GM12878 (cell line): ENCODE measurements at regions not wholly inside any gene's neighbourhood (a gene's known extent, or its start where the extent isn't known, plus 50 kb on each side); places are given as distances from the start of the nearest gene placed in this dataset.

ENCODE experiments used
- ATAC-seq: fragments of 200-7000 bp; cut with Tn5 transposase; 3 replicates; pipeline ENCODE4 v1.9.1; 2020; ENCODE audit warnings: mild to moderate bottlenecking, moderate library complexity
- BruUV-seq: library from RNA; stranded (reverse); fragments of 400-500 nt; replicated peaks from 2 replicates; lab custom pipeline; 2021; lab: Mats Ljungman, UMichigan
- CTCF ChIA-PET: fragments of 300-600 bp; sonication (Branson Sonifier 250); formaldehyde crosslinking; extraction: SDS; loops from one replicate; lab custom pipeline; 2021; ENCODE audit warnings: inconsistent platforms; lab: Yijun Ruan, JAX
- POLR2A ChIA-PET: fragments of 350-600 bp; formaldehyde crosslinking; extraction: SDS; loops from one replicate; lab custom pipeline; 2021; ENCODE audit warnings: inconsistent platforms; lab: Charles Lee
- RAD21 ChIA-PET: fragments of 300-600 bp; sonication (Branson Sonifier 250); formaldehyde crosslinking; loops from one replicate; lab custom pipeline; 2023; ENCODE audit warnings: antibody characterized with exemption; ENCODE audit not compliant: unreplicated experiment; lab: Charles Lee
- SMC1A ChIA-PET: fragments of 300-600 bp; sonication (Branson Sonifier 250); formaldehyde crosslinking; loops from one replicate; lab custom pipeline; 2023; ENCODE audit not compliant: unreplicated experiment, uncharacterized antibody; lab: Charles Lee
- DNase-seq: peaks from one replicate; pipeline ENCODE4 v3.0.0-alpha.2; 2011; ENCODE audit warnings: low read depth, low spot score
- FAIRE-seq: peaks from 3 replicates; lab custom pipeline; 2011; peaks lifted over from hg19 to GRCh38; lab: Jason Lieb, UNC
- H2AFZ ChIP-seq: 2 replicates; pipeline ENCODE4 v1.6.0; 2011; ENCODE audit warnings: low read depth, low read length, control low read depth; ENCODE audit not compliant: control insufficient read depth
- H3K27ac ChIP-seq: 2 replicates; pipeline ENCODE4 v1.5.1; 2011; ENCODE audit warnings: control low read depth; ENCODE audit not compliant: control insufficient read depth, insufficient read depth
- H3K27me3 ChIP-seq, 2 experiments: replicated peaks in 1 of 2; 2 replicates each; pipeline versions ENCODE4 v1.6.0 to v1.6.1; 2011; ENCODE audit warnings: low read length in 1 of 2; ENCODE audit not compliant: control insufficient read depth in 2 of 2, insufficient read depth in 2 of 2
- H3K36me3 ChIP-seq, 2 experiments: 2 replicates each; pipeline ENCODE4 v1.5.1; 2011; ENCODE audit warnings: low read length in 1 of 2; ENCODE audit not compliant: control insufficient read depth in 2 of 2, insufficient read depth in 2 of 2
- H3K4me1 ChIP-seq: 2 replicates; pipeline ENCODE4 v1.6.1; 2011; ENCODE audit warnings: mild to moderate bottlenecking, low read length, moderate library complexity, mixed read lengths; ENCODE audit not compliant: control insufficient read depth, insufficient read depth
- H3K4me2 ChIP-seq: 2 replicates; pipeline ENCODE4 v1.6.0; 2011; ENCODE audit warnings: control low read depth; ENCODE audit not compliant: control insufficient read depth, insufficient read depth
- H3K4me3 ChIP-seq: fragments of 200-600 bp; sonication (generic); 2 replicates; pipeline ENCODE4 v1.5.1; 2016
- H3K79me2 ChIP-seq: 2 replicates; pipeline ENCODE4 v1.6.0; 2011; ENCODE audit warnings: low read length; ENCODE audit not compliant: control insufficient read depth, insufficient read depth
- H3K9ac ChIP-seq: 2 replicates; pipeline ENCODE4 v1.8.0; 2011; ENCODE audit warnings: low read length, control low read depth, mixed read lengths; ENCODE audit not compliant: control insufficient read depth, insufficient read depth
- H3K9me3 ChIP-seq: replicated peaks from 3 replicates; pipeline ENCODE4 v1.5.1; 2011; ENCODE audit warnings: mild to moderate bottlenecking, low read length; ENCODE audit not compliant: control insufficient read depth, insufficient read depth
- H4K20me1 ChIP-seq: 2 replicates; pipeline ENCODE4 v1.6.0; 2011; ENCODE audit not compliant: control insufficient read depth, insufficient read depth
- CEBPB ChIP-seq, 2 experiments: fragments of 150-350 bp in 1 of 2; IDR thresholded peaks; 2 replicates each; pipeline ENCODE4 v1.6.1; 2012 to 2014; ENCODE audit warnings: low read depth in 2 of 2, low read length in 2 of 2, borderline replicate concordance in 1 of 2, inconsistent platforms in 1 of 2
- CHD1 ChIP-seq: IDR thresholded peaks from 2 replicates; pipeline ENCODE4 v1.6.1; 2012; ENCODE audit warnings: low read depth, low read length, improper control_type of control experiment
- DPF2 ChIP-seq: fragments of 450-650 bp; IDR thresholded peaks from 2 replicates; pipeline ENCODE4 v1.6.1; 2017; ENCODE audit warnings: mild to moderate bottlenecking
- FOXK2 ChIP-seq: fragments of 450-650 bp; IDR thresholded peaks from 2 replicates; pipeline ENCODE4 v1.6.1; 2017; ENCODE audit warnings: mild to moderate bottlenecking, moderate library complexity
- HDAC2 ChIP-seq: fragments of 200-600 bp; sonication (generic); IDR thresholded peaks from 2 replicates; pipeline ENCODE4 v1.6.1; 2017
- KLF5 ChIP-seq: fragments of 450-650 bp; IDR thresholded peaks from 2 replicates; pipeline ENCODE4 v1.6.1; 2014; ENCODE audit warnings: mild to moderate bottlenecking; ENCODE audit not compliant: partially characterized antibody
- MTA3 ChIP-seq: IDR thresholded peaks from 2 replicates; pipeline ENCODE4 v1.6.1; 2012; ENCODE audit warnings: low read length, inconsistent platforms, borderline replicate concordance
- MXI1 ChIP-seq: fragments of 150-350 bp; IDR thresholded peaks from 2 replicates; pipeline ENCODE4 v1.6.1; 2011; ENCODE audit warnings: low read depth, mild to moderate bottlenecking, inconsistent platforms, low read length, improper control_type of control experiment
- PAX8 ChIP-seq: fragments of 450-650 bp; IDR thresholded peaks from 2 replicates; pipeline ENCODE4 v1.6.1; 2017; ENCODE audit warnings: mild to moderate bottlenecking, moderate library complexity
- SIX5 ChIP-seq: IDR thresholded peaks from 2 replicates; pipeline ENCODE4 v1.6.1; 2011; ENCODE audit warnings: mild to moderate bottlenecking, low read depth, low read length, moderate library complexity; ENCODE audit not compliant: severe bottlenecking
- STAT1 ChIP-seq: fragments of 450-650 bp; conservative IDR thresholded peaks from 2 replicates; pipeline ENCODE4 v1.6.1; 2014; ENCODE audit warnings: antibody characterized with exemption, mild to moderate bottlenecking
- TARDBP ChIP-seq: IDR thresholded peaks from 2 replicates; pipeline ENCODE4 v1.6.1; 2016; ENCODE audit warnings: borderline replicate concordance
- TBL1XR1 ChIP-seq: IDR thresholded peaks from 2 replicates; pipeline ENCODE4 v1.6.1; 2012; ENCODE audit warnings: low read depth, low read length, improper control_type of control experiment
- WGBS: methylation state at CpG from one replicate; pipeline ENCODE4 v1.1.6; 2016; ENCODE audit warnings: low lambda C conversion rate; ENCODE audit not compliant: insufficient replicate concordance, insufficient coverage; ENCODE audit errors: missing lambda C conversion rate; 5-methylcytosine and 5-hydroxymethylcytosine counted together
- in situ Hi-C: fragments of 300-500 bp; cut with MboI; formaldehyde crosslinking; loops from 9 replicates; pipeline ENCODE4 v1.14.3; 2018; ENCODE audit warnings: mixed read lengths
- intact Hi-C: fragments of 100-400 bp; cut with micrococcal nuclease; formaldehyde crosslinking; loops from one replicate; pipeline ENCODE4 v1.14.2; 2022; ENCODE audit not compliant: unreplicated experiment
- TF ChIP-seq, protein P1 (sequence below): IDR thresholded peaks from 2 replicates; pipeline ENCODE4 v1.6.1; 2011; ENCODE audit warnings: low read depth, mild to moderate bottlenecking, low read length, moderate library complexity, borderline replicate concordance; ENCODE audit errors: extremely low read depth
- TF ChIP-seq, protein P2 (sequence below): fragments of 450-650 bp; IDR thresholded peaks from 2 replicates; pipeline ENCODE4 v1.6.1; 2018; ENCODE audit warnings: borderline replicate concordance, mild to moderate bottlenecking; ENCODE audit not compliant: partially characterized antibody
- TF ChIP-seq, protein P3 (sequence below): IDR thresholded peaks from 2 replicates; pipeline ENCODE4 v1.6.1; 2011; ENCODE audit warnings: borderline replicate concordance, low read depth, mild to moderate bottlenecking, moderate library complexity, low read length; ENCODE audit not compliant: insufficient read depth, poor library complexity, severe bottlenecking
- TF ChIP-seq, protein P4 (sequence below): fragments of 450-650 bp; IDR thresholded peaks from 2 replicates; pipeline ENCODE4 v1.6.1; 2017; ENCODE audit warnings: borderline replicate concordance
- TF ChIP-seq, protein P5 (sequence below): fragments of 450-650 bp; IDR thresholded peaks from 2 replicates; pipeline ENCODE4 v1.6.1; 2017; ENCODE audit warnings: low read depth, mild to moderate bottlenecking, moderate library complexity

DNA sequence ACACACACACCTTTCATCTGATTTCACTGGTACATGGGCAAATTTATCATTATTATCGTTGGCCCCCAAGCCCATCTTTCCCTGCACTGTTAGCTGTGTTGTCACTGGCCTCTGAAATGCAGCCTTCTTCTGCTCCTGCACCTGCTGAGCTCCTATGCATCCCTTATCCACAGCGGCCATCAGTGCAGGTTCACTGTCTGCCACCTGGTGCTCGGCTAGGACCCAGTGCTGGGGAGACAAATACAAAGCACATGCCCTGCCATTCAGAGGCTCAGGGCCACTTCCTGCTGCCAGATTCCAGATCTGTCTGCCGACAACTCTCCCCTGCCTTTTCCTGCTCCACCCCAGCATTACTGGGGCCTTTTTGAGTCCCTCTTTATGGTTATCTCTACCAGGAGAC lies 1205.4 kb downstream of the TBC1D22A start:
- Histone ChIP-seq H2AFZ (no peak overlapping the region), H3K9me3 (no peaks in the 10 kb centered on the region), H4K20me1 (no peaks in the 10 kb centered on the region), H3K27ac (no peak overlapping the region), H3K4me2 (no peak overlapping the region), H3K4me3 (no peak overlapping the region)
- 25% methylated on average over 4 of the region's 4 CpGs for WGBS
- ChIA-PET CTCF (no interaction called here), SMC1A (no interaction called here), POLR2A (no interaction called here)
- TF ChIP-seq, protein P1, sequence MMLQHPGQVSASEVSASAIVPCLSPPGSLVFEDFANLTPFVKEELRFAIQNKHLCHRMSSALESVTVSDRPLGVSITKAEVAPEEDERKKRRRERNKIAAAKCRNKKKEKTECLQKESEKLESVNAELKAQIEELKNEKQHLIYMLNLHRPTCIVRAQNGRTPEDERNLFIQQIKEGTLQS: no peak
- TF ChIP-seq, protein P2, sequence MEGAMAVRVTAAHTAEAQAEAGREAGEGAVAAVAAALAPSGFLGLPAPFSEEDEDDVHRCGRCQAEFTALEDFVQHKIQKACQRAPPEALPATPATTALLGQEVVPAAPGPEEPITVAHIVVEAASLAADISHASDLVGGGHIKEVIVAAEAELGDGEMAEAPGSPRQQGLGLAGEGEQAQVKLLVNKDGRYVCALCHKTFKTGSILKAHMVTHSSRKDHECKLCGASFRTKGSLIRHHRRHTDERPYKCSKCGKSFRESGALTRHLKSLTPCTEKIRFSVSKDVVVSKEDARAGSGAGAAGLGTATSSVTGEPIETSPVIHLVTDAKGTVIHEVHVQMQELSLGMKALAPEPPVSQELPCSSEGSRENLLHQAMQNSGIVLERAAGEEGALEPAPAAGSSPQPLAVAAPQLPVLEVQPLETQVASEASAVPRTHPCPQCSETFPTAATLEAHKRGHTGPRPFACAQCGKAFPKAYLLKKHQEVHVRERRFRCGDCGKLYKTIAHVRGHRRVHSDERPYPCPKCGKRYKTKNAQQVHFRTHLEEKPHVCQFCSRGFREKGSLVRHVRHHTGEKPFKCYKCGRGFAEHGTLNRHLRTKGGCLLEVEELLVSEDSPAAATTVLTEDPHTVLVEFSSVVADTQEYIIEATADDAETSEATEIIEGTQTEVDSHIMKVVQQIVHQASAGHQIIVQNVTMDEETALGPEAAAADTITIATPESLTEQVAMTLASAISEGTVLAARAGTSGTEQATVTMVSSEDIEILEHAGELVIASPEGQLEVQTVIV: no peak
- TF ChIP-seq PAX8 (no peak), CHD1 (no peak), HDAC2 (no peak), STAT1 (no peak), DPF2 (no peak), SIX5 (no peak), TARDBP (no peak), FOXK2 (no peak), MTA3 (no peak), MXI1 (no peak), TBL1XR1 (no peak), CEBPB (IDR thresholded peaks at IDR 0.05; ENCODE audit: borderline replicate concordance in 1 of 2, low read depth in 2 of 2, low read length in 2 of 2) (no peak), KLF5 (no peak)
- TF ChIP-seq, protein P3, sequence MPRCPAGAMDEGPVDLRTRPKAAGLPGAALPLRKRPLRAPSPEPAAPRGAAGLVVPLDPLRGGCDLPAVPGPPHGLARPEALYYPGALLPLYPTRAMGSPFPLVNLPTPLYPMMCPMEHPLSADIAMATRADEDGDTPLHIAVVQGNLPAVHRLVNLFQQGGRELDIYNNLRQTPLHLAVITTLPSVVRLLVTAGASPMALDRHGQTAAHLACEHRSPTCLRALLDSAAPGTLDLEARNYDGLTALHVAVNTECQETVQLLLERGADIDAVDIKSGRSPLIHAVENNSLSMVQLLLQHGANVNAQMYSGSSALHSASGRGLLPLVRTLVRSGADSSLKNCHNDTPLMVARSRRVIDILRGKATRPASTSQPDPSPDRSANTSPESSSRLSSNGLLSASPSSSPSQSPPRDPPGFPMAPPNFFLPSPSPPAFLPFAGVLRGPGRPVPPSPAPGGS: no peak
- TF ChIP-seq, protein P4, sequence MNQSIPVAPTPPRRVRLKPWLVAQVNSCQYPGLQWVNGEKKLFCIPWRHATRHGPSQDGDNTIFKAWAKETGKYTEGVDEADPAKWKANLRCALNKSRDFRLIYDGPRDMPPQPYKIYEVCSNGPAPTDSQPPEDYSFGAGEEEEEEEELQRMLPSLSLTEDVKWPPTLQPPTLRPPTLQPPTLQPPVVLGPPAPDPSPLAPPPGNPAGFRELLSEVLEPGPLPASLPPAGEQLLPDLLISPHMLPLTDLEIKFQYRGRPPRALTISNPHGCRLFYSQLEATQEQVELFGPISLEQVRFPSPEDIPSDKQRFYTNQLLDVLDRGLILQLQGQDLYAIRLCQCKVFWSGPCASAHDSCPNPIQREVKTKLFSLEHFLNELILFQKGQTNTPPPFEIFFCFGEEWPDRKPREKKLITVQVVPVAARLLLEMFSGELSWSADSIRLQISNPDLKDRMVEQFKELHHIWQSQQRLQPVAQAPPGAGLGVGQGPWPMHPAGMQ: no peak
- TF ChIP-seq, protein P5, sequence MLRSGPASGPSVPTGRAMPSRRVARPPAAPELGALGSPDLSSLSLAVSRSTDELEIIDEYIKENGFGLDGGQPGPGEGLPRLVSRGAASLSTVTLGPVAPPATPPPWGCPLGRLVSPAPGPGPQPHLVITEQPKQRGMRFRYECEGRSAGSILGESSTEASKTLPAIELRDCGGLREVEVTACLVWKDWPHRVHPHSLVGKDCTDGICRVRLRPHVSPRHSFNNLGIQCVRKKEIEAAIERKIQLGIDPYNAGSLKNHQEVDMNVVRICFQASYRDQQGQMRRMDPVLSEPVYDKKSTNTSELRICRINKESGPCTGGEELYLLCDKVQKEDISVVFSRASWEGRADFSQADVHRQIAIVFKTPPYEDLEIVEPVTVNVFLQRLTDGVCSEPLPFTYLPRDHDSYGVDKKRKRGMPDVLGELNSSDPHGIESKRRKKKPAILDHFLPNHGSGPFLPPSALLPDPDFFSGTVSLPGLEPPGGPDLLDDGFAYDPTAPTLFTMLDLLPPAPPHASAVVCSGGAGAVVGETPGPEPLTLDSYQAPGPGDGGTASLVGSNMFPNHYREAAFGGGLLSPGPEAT: no peak
- TF ChIP-seq, all 136 proteins: peak for 0
- no peak for ATAC-seq
- FAIRE-seq: no peak
- Histone ChIP-seq H3K27me3 (no peaks in the 10 kb centered on the region), H3K9ac (no peak overlapping the region), H3K36me3 (no peaks in the 10 kb centered on the region), H3K79me2 (no peaks in the 10 kb centered on the region), H3K4me1 (no peaks in the 10 kb centered on the region)
- DNase-seq: no peak
- BruUV-seq: no TSS peak
- in situ Hi-C loops (no loop called here), intact Hi-C loops (no loop called here)
- RAD21 ChIA-PET: no interaction called here
